Suppressor macrophage treated with lipopolysaccharide for 4 hours (primary cell): ENCODE measurements at regions not wholly inside any gene's neighbourhood (a gene's known extent, or its start where the extent isn't known, plus 50 kb on each side); places are given as distances from the start of the nearest gene placed in this dataset.
"Not testable (repeated sequence)": the region's sequence is repeated elsewhere in the genome, so short reads cannot be mapped to it uniquely, and the experiment has no call there.

ENCODE experiments used
- DNase-seq: peaks from one replicate; pipeline ENCODE4 v3.0.0-alpha.2; 2020

DNA sequence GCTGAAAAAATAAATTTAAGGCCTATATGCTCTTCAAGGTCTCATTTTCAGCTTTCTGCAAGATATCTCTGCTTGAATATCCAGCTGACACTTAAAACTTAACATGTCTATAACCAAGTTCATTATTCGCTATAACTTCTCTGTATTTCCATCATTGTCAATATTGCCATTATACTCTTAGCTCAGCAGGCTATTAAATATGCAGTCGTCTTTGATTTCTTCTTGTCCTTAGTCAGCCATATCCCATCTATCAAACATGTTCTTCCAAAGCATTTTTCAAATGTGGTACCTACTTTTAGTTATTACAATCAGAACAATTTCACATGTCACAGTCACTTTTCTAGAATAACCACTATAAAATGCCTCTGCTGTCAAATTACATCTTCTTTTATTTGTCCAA lies 1364.1 kb downstream of the ARAP2 start:
- no peak for DNase-seq

DNA sequence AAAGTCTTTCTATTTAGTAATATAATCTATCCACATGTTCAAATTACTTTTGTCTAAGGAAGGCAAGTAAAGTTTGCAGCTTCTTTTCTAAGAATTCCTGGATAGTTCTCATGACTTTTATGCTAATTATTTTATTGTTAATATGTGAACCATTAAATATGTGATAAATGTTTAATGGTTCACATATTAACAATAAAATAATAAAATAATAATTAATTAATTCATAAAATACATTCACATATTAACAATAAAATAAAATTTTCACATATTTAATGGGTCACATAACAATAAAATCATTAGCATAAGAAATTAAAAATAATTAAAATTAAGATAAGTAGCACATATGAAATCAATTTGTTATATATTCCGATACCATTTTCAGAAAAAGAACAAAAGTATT lies 1352.4 kb downstream of the ARAP2 start:
- DNase-seq = no peak

DNA sequence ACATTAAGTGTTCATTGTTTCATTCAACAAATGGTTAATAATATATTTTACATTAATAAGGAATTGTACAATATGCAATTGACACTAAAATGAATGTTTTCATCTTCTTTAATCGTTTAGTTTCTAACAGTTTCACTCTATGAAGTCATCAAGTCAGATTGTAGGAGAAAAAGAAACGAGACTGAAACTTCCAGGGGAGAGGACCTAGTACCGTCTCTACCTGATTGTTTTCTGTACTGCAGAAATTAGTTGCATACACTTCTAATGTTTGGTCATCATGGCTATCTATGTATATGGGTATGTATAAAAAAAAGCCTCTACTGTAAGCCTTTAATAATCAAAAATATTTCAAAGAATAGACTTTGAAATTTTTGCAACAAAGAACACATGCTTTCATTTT lies 1350.9 kb downstream of the ARAP2 start:
- no peak for DNase-seq

DNA sequence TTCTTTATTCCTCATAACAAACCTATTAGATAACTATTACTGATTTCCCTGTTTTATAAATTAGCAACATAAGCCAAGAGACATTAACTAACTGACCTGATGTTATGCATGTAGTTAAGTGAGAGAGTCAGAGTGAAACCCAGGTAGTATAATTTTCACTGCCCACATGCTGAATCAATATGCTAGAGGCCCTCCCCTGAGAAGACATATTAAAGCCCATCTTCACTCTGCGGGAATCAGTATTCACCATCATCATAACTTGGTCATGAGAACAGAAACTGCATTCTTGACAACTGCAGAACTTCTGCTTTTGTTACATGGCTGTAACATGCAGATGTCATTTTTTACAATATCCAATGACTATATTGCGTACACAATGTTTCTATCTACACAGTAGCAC lies 1324.3 kb downstream of the ARAP2 start:
- DNase-seq = no peak

DNA sequence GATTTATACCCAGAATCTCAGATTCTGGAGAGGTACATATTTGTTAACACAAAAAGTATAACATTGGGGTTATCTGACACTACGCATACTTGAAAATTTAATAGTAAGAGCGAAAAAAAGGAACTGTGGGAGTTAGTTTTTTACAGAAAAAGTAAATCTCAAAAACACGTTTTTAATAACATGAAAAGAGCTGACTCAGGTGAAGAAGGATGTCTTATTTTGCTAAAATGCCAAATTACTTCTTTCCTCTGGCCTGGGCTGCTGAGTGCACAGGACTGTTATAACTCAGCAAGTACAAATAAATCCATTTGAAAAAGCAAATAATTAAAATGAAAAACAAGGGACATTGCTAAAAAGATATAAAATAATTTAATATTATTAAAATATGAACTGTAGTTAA lies 1322.9 kb downstream of the ARAP2 start:
- DNase-seq = no peak

DNA sequence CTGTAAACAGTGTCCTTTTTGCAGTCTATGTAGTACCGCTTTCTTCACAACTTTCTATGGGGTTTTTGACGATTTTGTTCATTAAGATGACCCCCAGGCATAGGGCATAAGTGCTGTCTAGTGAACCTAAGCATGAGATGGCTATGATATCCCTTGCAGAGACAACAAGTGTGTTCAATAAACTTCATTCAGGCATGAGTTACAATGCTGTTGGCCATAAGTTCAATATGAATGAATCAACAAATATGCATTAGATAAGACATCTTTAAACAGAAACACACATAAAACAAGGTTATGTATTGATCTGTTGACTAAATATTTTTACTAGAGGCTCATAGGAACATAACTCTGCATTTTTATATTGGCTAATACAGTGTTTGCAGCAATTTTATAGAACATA lies 1322.0 kb downstream of the ARAP2 start:
- no peak for DNase-seq

DNA sequence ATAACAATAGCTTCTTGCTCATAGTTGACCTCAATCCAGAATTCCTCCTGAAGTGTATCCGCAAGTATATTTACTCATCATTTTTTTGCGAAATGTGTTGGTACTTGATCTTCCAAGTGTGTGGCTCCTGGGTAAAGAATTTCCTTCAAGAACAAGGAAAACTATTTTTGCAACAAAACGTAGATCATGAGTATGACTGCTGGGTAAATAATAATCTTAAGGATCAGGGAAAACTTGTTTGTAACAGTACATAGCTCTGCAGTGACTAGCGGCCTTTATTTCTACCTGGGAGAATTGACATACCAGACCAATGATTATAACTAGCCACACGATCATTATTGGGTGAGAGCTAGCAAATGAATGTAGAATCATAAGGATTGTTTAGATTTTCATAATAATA lies 1311.7 kb downstream of the ARAP2 start:
- no peak for DNase-seq

DNA sequence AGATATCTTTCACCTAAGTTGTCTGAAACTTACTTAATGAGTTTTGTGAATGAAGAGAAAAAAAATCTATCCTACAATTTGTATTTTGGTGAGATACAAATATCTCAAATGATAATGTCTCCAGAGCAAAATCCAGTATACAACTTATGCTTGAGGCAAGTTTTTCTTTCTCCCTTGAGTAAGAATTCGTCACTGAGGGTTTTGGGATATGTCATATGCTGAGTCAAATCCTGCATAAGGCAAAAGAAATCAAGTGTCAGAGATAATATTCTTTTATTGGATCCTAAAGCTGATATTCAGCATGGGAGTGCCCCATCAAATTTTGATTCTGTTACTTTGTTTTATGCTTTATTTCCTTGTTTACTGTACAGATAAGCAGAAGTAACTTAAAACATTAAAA lies 1308.6 kb downstream of the ARAP2 start:
- no peak for DNase-seq

DNA sequence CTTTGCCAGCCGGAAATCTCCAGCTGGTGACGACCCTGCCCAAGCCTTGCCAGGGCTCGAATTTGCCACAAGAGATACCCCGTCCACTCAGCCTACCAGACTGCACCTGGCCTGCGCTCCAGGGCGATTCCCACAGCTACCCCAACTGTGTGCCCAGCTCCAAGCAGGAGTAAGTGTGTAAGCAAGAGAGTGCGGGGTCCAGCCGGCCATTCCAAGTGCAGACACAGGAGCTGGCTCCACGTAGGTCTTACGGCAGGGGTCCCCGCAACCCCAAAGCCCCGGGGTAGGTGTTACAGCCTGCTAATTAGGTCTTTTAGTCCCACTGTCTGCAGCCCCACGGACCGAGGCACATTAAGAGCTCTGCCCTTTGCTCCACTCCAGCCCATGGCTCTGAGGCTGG lies 1305.2 kb downstream of the ARAP2 start:
- no peak for DNase-seq

DNA sequence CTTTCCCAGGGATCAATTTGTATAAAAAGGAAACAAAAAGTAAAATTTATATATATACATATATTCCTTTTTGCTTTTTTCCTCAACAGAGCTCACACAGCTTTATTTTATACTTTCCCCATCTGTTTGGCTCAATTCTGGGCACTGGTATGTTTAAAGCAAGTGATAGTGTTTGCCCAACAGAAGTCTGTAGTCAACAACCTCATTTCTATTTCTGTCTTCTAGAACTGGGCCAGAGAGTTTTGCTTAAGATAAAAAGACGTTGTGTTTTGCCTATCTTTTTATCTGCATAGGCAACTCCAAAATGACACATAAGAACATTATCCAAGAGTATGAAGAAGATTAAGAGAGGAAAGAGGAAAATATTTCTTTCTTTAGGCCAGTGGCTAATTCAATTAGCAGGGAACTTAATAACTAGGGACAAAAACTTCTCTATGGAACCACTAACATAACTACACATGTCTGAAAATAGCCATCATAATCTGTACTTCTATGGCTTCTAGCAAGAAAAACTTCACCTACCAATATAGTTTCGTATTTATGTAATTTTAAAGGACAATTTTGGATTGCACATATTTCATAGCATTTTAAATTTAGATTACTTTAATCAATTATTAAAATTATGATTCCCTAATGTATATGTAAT lies 1300.5 kb downstream of the ARAP2 start:
- DNase-seq = no peak

DNA sequence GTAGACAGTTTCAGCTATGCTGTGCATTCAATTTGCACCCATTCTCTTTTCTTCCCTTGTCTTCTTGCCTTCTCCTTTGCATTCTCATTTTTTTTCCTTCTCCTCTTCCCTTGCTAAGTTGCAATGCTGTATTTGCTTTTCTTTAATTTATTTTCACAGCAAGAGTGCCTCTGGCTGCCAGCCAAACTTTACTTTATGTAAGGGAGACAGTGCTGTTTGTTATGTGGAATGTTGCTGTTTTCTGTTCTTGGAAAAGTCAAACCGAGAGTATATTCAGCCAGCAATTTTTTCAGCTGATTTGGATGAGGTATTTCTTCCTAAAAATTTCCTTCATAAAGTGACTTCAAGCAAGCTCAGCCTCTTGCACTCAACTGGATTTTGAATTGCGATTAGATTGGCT lies 1293.4 kb downstream of the ARAP2 start:
- DNase-seq = no peak

DNA sequence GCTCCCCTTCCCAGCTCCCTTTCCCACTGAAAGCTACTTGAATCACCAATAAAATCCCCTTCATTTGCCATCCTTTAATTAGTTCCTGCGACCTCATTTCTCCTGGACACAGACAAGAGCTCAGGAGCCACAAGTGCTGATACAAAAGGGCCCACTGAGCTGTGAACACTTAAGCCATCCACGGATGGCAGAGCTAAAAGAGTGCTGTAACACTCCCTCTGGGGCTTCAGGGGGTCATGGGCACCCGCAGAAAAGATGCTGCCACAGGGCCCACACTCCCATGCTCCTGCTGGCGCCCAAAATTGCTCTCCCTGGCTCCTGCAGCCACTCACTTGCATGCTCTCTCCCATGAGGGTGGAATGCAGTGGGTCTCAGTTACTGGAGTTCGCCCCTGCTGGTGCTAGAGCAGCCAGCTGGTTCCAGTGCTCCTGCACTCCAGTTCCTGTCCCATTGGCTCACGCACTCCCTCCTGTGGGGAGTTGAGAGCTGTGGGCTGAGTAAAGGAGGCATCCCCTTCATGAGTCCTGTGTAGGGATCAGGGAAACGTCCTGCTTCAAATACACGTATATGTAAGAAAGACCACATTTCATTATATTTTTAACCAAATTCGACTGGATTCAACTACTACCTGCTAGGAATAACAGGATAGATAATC lies 1291.0 kb downstream of the ARAP2 start:
- no peak for DNase-seq

DNA sequence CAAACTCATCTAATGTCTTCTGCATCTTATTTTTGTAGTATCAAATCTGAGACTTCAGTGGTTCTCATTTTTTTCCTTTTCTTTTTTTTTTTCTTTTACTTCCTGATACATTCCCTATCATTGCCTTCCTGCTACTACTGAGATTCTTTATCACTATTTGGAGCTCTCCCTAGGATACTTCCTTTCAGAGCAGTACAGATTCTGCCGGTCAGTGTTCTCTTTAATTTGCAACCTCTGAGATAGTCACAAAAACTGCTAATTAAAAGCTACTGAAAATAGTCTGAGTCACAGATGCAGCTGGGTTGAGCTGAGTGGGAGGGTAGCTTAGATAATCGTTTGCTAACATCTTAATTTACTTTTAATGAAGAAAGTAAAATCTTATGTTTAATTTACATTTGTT lies 1279.7 kb downstream of the ARAP2 start:
- no peak for DNase-seq

DNA sequence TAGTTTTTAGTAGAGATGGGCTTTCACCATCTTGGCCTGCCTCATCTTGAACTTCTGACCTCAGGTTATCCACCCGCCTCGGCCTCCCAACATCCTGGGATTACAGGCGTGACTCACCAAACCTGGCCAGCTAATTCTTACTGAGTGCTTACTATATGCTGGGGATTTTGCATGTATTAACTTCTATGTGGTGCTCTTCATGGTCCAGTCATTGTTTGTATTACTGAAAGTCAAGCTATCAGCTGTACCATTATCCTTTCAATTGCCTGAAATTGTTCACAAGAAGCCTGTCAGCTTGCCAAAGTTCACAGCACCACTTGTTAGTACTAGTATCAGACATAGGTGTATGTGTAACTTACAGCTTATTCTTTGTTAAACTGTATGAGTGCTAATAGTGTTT lies 1272.1 kb downstream of the ARAP2 start:
- DNase-seq = no peak

DNA sequence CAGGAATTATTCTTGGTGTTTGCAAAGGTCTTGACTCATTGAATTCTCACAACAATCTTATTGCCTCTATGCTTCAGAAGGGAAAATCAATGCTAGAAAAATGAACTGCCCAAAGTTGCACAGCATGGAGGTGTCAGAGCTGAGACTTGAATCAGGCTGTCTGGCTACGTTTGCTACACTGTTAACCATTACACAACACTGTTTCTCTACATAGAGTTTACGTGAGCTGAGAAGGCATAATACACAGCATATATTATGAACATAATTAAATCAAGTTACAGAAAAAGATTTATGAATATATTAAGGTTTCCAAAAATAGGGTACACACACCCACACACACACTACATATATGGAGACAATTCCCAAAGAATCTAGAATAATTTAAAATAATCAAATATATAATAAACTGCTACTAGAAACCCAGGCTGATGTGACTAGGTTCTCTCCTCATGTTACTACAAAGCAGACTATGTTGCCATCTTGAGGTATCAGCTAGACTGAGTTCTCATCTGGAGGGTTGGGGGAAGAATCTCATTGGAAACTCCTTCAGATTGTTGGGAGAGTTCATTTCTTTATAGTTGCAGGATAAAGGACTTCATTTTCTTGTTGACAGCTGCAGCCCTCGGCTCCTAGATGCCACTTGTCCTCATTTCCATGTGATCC lies 1270.5 kb downstream of the ARAP2 start:
- no peak for DNase-seq

DNA sequence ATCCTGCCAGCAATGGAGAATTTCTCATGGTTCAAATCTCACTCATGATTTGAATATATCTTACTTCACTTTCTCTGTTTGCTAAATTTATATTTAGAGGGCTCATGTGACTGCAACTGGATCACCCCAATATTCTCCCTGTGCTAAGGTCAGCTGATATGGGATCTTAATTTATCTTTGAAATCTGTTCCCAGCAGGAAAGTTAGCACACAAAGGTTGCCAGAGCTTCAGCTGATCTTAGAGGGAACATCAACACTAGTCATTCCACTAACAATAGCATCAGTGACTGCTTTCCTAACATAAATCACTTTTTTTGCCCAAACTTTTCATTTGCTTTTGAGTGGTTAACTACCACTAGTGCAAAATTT lies 1270.0 kb downstream of the ARAP2 start:
- no peak for DNase-seq

DNA sequence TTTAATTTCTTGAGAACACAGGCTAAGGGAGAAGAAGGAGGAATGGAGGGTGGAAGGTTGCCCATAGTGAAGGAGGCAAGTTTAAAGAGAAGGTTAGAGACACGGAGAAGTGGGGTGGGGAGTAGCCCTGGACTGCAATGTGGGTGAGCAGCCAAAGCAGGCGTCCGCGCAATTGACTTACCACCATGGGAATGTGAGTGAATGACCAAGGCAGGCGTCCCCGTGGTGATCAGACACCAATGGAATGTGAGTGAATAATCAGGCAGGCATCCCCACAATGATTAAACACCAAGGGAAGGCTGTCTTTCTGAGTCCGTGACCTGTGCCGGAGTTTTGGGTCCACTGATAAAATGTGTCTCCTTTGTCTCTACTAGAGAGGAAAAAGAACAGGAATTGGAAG lies 1223.1 kb downstream of the ARAP2 start:
- not testable (repeated sequence) for DNase-seq

DNA sequence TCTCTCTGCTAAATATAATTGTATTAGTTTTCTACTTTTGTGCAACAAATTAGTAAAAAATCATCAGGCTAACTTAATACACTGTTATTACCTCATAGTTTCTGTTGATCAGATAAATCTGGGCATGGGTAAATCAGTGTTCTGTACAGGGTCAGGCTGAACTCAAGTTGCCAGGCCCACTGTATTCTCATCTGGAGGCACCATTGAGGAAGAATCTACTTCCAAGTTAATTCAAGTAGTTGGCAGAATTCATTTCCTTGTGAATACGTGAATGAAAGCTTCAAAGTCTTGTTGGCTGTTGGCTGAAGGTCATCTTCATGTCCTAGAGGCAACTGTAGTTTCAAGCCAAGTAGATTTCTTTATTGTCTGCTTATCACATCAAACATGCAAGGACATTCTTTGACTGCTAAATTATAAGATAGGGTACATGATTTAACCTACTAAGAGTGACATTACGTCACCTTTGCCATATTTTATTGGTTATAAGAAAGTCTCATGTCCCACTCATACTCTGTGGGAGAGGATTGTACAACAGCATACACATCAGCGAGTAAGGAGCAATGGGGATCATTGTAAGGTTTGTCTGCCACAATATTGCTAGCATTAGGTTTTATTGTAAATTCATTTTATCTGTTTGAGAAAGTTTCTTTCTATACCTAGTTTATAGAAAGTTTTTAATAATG lies 1219.0 kb downstream of the ARAP2 start:
- DNase-seq = no peak

DNA sequence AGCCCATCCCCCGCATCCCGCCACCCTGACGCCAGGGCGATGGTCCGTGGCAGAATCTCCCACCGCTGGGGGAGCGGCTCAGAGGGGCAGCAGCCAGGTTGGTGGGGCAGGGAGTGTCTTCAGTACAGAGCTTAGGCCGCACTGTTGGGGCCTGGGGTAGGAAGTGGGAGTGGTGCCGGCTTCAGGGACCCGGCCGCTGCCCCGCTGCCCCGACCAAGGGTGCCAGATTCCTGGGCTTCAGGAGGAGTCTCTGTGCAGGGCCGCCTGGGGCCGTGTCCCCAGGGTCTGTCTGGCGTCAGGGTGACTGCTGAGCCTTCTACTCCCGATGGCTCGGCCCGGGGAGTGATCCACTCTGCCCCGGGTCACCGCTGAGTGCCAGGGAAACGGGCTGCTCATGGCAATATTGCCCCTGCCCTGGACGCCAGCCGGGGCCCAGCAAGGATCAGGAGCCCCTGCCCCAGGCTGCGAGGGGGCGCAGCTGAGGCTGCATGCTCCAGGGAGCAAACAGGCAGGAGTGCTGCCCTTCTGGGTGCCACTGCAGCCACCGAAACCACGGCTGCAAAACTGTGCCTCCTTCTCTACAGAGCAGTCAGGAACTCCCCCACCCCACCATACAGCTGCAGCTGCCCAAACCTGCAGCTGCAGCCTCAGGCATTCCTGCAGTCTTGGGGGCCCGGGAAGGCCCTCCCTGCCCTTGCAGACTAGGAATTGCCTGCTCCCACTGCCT lies 1206.1 kb downstream of the ARAP2 start:
- DNase-seq = no peak

DNA sequence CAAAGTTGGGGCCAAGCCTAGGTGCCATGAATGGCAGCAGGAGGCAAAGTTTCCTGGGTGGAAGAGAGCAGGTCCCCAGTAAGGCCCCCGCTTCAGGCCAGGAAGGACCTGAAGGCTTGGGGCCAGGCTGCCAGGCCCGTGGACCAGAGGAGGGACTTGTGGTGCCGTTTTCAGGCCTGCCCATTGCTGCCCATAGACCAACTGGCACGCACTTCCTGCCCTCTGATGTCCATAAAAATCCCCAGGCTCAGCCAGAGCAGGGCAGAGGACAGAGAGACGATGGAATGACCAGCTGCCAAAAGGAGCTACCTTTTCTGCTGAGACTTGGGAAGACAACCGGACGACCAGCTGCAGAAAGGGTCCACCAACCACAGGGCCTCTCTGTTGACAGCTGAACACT lies 1205.5 kb downstream of the ARAP2 start:
- DNase-seq = no peak

DNA sequence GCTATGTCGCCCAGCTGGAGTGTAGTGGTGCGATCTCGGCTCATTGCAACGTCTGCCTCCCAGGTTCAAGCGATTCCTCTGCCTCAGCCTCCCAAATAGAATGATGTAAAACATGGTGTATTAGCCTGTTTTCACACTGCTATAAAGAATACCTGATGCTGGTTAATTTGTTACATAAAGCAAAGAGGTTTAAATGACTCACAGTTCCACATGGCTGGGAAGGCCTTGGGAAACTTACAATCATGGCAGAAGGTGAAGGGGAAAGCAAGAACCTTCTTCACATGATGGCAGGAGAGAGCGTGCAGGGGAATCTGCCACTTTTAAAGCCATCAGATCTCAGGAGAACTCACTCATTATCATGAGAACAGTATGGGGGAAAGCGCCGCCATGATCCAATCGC lies 1191.8 kb downstream of the ARAP2 start:
- DNase-seq = no peak

DNA sequence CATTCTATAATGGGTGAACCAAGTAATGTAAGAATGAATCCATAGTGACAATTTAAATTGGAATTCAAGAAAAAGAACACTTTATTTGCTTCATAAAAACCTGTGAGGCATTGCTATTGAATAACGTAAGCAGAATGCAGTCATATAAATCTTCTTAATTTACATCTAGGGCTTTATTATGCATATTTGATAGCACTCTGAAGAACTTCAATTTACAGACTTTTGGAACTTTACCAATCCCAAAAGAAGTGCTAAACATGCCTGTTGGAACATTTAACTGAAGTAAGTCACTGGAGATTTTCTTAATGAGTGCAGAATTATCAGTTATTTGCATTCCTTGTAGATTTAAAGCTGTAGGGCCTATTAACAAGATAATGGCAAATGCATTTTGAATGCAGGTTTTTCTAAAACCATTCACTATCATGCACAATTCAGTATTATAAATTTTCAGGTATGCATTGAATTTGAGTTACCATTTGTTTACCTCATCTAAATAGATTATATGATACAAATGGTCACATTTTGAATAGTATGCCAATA lies 1181.2 kb downstream of the ARAP2 start:
- DNase-seq = no peak

DNA sequence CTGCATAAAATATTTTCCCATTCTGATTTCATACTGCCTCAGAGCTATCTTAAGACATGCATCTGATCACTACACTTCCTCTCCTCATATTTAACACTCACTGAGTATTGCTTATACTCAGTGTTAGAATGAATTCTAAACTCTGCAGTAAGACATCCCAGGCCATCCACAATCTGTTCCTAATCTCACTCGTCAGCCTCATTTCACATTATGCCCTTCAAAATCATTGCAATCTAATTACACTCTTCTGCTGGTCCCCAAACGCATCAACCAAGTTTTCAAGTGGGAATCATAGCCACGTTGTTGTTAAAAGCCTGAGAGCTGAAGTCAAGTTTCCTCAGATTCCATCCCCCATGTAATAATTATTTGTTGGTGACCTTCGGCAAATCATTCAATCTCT lies 1177.9 kb downstream of the ARAP2 start:
- DNase-seq = no peak
